GM23338 (cell line): ENCODE measurements at regions not wholly inside any gene's neighbourhood (a gene's known extent, or its start where the extent isn't known, plus 50 kb on each side); places are given as distances from the start of the nearest gene placed in this dataset.
"Not testable (repeated sequence)": the region's sequence is repeated elsewhere in the genome, so short reads cannot be mapped to it uniquely, and the experiment has no call there.

ENCODE experiments used
- CREB1 ChIP-seq: fragments of 250-450 bp; sonication (Bioruptor Pico); IDR thresholded peaks from 2 replicates; pipeline ENCODE4 v1.5.0; 2020; ENCODE audit warnings: low read depth, mild to moderate bottlenecking, moderate library complexity
- ETS1 ChIP-seq: IDR thresholded peaks from 2 replicates; pipeline ENCODE4 v1.6.1; 2016; ENCODE audit warnings: antibody characterized with exemption
- EZH2 ChIP-seq: fragments of 200-600 bp; sonication (generic); IDR thresholded peaks from one replicate; pipeline ENCODE4 v1.8.0; 2017; ENCODE audit warnings: antibody characterized with exemption, mild to moderate bottlenecking, low read depth; ENCODE audit not compliant: unreplicated experiment
- EZH2phosphoT487 ChIP-seq: fragments of 200-600 bp; sonication (generic); IDR thresholded peaks from one replicate; pipeline ENCODE4 v1.8.1; 2018; ENCODE audit warnings: antibody characterized with exemption; ENCODE audit not compliant: unreplicated experiment
- JUNB ChIP-seq: IDR thresholded peaks from one replicate; pipeline ENCODE4 v1.6.1; 2016; ENCODE audit warnings: antibody characterized with exemption; ENCODE audit not compliant: unreplicated experiment
- POLR2AphosphoS5 ChIP-seq: IDR thresholded peaks from 2 replicates; pipeline ENCODE4 v1.6.1; 2016; ENCODE audit warnings: antibody characterized with exemption, low read depth
- REST ChIP-seq: IDR thresholded peaks from one replicate; pipeline ENCODE4 v1.6.1; 2018; ENCODE audit warnings: antibody characterized with exemption; ENCODE audit not compliant: unreplicated experiment
- STAT1 ChIP-seq: IDR thresholded peaks from one replicate; pipeline ENCODE4 v1.6.1; 2016; ENCODE audit warnings: antibody characterized with exemption; ENCODE audit not compliant: unreplicated experiment
- ZNF114 ChIP-seq: fragments of 250-450 bp; sonication (Bioruptor Pico); IDR thresholded peaks from 2 replicates; pipeline ENCODE4 v1.5.0; 2020; ENCODE audit warnings: mild to moderate bottlenecking, moderate library complexity
- ZNF331 ChIP-seq: fragments of 250-450 bp; sonication (Bioruptor Pico); IDR thresholded peaks from 2 replicates; pipeline ENCODE4 v1.5.0; 2020; ENCODE audit warnings: low read depth, mild to moderate bottlenecking, moderate library complexity
- TF ChIP-seq, protein P1 (sequence below), 2 experiments: fragments of 200-600 bp in 1 of 2; sonication (generic) in 1 of 2; conservative IDR thresholded peaks; 2 replicates each; pipeline versions ENCODE4 v1.5.1 to v1.6.1; 2016 to 2017; ENCODE audit warnings: antibody characterized with exemption in 2 of 2, low read depth in 2 of 2, mild to moderate bottlenecking in 2 of 2, moderate library complexity in 1 of 2

DNA sequence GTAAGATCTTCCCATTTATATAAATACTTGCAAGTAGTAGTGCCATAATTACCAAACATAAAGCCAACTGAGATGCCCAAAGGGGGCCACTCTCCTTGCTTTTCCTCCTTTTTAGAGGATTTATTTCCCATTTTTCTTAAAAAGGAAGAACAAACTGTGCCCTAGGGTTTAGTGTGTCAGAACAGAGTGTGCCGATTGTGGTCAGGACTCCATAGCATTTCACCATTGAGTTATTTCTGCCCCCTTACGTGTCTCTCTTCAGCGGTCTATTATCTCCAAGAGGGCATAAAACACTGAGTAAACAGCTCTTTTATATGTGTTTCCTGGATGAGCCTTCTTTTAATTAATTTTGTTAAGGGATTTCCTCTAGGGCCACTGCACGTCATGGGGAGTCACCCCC is 227.9 kb downstream of the POTEM start:
- TF ChIP-seq, protein P1, sequence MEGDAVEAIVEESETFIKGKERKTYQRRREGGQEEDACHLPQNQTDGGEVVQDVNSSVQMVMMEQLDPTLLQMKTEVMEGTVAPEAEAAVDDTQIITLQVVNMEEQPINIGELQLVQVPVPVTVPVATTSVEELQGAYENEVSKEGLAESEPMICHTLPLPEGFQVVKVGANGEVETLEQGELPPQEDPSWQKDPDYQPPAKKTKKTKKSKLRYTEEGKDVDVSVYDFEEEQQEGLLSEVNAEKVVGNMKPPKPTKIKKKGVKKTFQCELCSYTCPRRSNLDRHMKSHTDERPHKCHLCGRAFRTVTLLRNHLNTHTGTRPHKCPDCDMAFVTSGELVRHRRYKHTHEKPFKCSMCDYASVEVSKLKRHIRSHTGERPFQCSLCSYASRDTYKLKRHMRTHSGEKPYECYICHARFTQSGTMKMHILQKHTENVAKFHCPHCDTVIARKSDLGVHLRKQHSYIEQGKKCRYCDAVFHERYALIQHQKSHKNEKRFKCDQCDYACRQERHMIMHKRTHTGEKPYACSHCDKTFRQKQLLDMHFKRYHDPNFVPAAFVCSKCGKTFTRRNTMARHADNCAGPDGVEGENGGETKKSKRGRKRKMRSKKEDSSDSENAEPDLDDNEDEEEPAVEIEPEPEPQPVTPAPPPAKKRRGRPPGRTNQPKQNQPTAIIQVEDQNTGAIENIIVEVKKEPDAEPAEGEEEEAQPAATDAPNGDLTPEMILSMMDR (conservative IDR thresholded peaks at IDR 0.05; ENCODE audit: low read depth in 2 of 2), result not testable (repeated sequence)
- TF ChIP-seq CREB1; POLR2AphosphoS5; EZH2; REST; STAT1; JUNB; EZH2phosphoT487; ETS1; ZNF331 (CRISPR knock-in tag); ZNF114 (CRISPR knock-in tag): not testable (repeated sequence)
